Cardiac septum (tissue), 1 donor: ENCODE measurements at regions not wholly inside any gene's neighbourhood (a gene's known extent, or its start where the extent isn't known, plus 50 kb on each side); places are given as distances from the start of the nearest gene placed in this dataset.

Experiments used
- DNase-seq: peaks from one replicate; pipeline ENCODE4 v3.0.0-alpha.2; 2020; ENCODE audit warnings: low spot score
- intact Hi-C: fragments of 100-400 bp; cut with DNase I; formaldehyde crosslinking; loops from one replicate; pipeline ENCODE4 v1.14.0; 2022
- donor health status: DM: no; HTN: no; CAD: no.

DNA sequence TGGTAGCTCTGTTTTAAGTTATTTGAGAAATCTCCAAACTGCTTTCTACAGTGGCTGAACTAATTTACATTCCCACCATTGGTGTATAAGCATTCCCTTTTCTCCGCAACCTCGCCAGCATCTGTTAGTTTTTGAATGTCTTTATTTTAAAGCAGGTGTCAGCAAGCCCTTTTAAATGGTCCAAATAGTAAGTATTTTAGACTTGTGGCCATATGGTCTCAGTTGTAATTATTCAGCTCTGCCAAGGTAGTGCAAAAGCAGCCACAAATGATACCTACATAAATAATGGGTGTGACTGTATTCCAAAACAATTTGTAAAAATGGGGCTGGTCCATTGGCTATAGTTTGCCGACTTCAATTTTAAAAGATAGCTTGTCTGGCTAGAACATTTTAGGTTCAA, 58.7 kb upstream of the TMTC4 start:
- intact Hi-C loops: no loop called here
- DNase-seq: no peak

DNA sequence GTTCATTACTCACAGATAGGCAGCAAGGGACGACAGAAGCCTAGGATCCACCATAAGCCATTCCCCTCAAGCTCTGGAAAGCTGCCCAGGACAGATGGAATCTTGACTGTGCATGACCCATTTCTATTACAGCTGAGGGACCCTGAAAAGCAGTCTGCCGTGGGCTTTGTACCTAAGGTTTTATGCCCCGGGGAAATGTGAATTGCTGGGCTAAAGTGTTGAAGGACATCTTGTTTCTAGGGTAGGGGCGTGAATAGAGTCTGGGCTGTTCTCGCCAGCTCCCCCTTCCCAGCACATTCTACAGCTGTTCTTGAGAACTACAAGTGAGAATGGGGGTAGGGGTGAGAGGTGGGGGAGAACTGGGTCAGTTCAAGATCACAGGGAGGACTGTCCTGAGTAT, 53.6 kb upstream of the TMTC4 start:
- no peak for DNase-seq
- intact Hi-C loops: no loop called here

DNA sequence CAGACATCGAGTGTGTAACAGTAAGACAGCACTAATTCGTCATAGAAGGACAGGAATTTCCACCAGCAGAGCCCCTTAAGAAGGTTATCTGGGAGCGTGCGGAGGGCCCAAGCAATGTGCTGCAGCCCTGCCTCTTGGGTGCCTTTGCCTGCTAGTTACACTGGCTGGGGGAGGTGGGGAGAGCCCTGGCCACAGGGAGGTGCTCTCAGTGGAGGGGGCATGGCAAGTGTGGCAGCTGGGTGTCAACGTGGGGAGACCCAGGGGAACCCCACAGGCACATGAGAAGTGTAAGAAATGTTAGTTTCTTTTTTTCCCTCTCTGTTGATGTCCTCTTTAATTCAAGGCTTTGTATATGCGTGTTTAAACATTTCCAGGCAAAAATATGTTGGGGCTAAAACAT, 50.9 kb upstream of the TMTC4 start:
- DNase-seq: no peak
- intact Hi-C loops: no loop called here

DNA sequence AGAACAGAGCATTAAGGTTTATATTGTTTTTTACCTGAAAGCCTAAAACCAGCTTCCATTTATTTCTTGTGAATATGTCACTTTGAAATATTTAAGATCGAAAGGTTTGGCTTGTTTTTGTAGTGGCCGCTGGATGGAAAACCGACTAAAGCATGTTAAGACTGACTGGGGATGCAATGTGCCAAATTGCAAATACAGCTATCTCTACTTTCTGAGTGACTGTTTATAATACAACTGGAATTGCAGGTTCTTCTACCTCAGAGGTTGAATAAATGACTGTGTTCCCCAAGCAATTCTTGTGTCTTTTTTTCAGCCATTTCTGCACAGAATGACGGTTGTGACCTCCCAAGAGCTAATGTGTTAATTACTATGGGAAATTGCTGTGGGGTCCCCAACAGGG, 50.0 kb upstream of the TMTC4 start:
- DNase-seq: no peak
- intact Hi-C loops: loop anchor here (5.0 kb wide), 1 partner anchor 378 kb away; no protein-coding TSS in a partner anchor
